Endothelial cell (in vitro differentiated cells): ENCODE measurements at regions not wholly inside any gene's neighbourhood (a gene's known extent, or its start where the extent isn't known, plus 50 kb on each side); places are given as distances from the start of the nearest gene placed in this dataset.

Source experiments
- DNase-seq: peaks from one replicate; pipeline ENCODE4 v3.0.0; 2021; ENCODE audit warnings: low spot score
- H3K27ac Mint-ChIP-seq: one replicate; pipeline ENCODE4 v1.8.0; 2021; ENCODE audit warnings: mixed read lengths, inconsistent platforms; ENCODE audit not compliant: unreplicated experiment
- H3K27me3 Mint-ChIP-seq: one replicate; pipeline ENCODE4 v1.8.0; 2021; ENCODE audit warnings: mild to moderate bottlenecking, moderate library complexity, mixed read lengths, inconsistent platforms; ENCODE audit not compliant: unreplicated experiment
- H3K36me3 Mint-ChIP-seq: one replicate; pipeline ENCODE4 v1.8.0; 2021; ENCODE audit warnings: mild to moderate bottlenecking, low read depth, mixed read lengths, inconsistent platforms; ENCODE audit not compliant: unreplicated experiment
- H3K4me1 Mint-ChIP-seq: one replicate; pipeline ENCODE4 v1.8.0; 2021; ENCODE audit warnings: mild to moderate bottlenecking, mixed read lengths, inconsistent platforms; ENCODE audit not compliant: unreplicated experiment
- H3K4me3 Mint-ChIP-seq: one replicate; pipeline ENCODE4 v1.8.0; 2021; ENCODE audit warnings: mild to moderate bottlenecking, mixed read lengths, inconsistent platforms; ENCODE audit not compliant: unreplicated experiment
- H3K9me3 Mint-ChIP-seq: one replicate; pipeline ENCODE4 v1.8.0; 2021; ENCODE audit warnings: mixed read lengths, inconsistent platforms; ENCODE audit not compliant: unreplicated experiment
- TF ChIP-seq, protein P1 (sequence below): fragments of 200-600 bp; sonication (generic); IDR thresholded peaks from one replicate; pipeline ENCODE4 v1.5.0; 2021; ENCODE audit warnings: antibody characterized with exemption; ENCODE audit not compliant: unreplicated experiment

DNA sequence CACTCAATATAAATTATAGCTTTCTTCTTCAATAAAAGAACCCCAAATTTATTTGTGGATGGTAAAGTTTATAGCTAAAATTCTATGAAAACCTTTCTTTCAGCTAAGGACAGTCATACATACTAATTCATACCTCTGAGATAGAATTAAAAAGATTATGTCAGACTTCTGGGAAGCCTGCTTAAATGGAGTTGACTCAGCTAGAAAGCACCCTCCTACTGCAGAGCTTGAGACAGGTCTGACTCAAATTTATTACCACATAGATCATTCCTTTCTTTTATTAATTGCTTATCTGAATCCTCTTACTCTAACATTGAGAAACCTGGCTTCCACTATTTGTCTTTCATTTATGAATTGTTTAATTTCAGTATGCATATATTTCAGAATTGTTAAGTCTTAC lies 1007.0 kb upstream of the LRFN5 start:
- no peak overlapping the region for H3K27ac Mint-ChIP-seq
- no peak for DNase-seq
- H3K4me1 Mint-ChIP-seq: no peaks in the 10 kb centered on the region

DNA sequence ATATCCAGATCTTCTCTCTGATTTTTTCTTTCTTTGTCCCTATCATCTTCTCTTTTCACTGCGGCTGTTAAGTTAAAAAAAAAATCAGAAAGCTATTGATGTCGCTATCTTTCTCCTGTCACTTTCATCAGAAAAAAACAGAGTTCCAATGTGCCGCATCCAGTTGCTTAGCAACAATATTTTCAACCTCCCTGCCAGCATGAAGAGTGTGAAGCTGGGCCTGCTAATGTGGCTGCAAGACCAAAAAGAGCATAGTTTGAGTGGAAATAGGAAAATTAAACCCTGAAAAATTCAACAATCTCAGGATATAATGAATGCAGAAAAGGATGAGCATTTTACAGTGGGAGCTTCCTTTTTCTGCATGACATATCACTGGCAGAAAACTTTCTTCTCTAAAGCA lies 1025.4 kb upstream of the LRFN5 start:
- no peaks in the 10 kb centered on the region for H3K36me3 Mint-ChIP-seq
- DNase-seq: no peak
- H3K27ac Mint-ChIP-seq: no peak overlapping the region
- TF ChIP-seq, protein P1, sequence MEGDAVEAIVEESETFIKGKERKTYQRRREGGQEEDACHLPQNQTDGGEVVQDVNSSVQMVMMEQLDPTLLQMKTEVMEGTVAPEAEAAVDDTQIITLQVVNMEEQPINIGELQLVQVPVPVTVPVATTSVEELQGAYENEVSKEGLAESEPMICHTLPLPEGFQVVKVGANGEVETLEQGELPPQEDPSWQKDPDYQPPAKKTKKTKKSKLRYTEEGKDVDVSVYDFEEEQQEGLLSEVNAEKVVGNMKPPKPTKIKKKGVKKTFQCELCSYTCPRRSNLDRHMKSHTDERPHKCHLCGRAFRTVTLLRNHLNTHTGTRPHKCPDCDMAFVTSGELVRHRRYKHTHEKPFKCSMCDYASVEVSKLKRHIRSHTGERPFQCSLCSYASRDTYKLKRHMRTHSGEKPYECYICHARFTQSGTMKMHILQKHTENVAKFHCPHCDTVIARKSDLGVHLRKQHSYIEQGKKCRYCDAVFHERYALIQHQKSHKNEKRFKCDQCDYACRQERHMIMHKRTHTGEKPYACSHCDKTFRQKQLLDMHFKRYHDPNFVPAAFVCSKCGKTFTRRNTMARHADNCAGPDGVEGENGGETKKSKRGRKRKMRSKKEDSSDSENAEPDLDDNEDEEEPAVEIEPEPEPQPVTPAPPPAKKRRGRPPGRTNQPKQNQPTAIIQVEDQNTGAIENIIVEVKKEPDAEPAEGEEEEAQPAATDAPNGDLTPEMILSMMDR: no peak
- no peaks in the 10 kb centered on the region for H3K9me3 Mint-ChIP-seq
- peaks cover 11% of the 10 kb centered on the region for H3K4me1 Mint-ChIP-seq
- H3K4me3 Mint-ChIP-seq: no peak overlapping the region
- no peaks in the 10 kb centered on the region for H3K27me3 Mint-ChIP-seq

More for the DNA sequence above, 1007.0 kb upstream of the LRFN5 start:
- Mint-ChIP-seq H3K36me3 (no peaks in the 10 kb centered on the region), H3K4me3 (no peak overlapping the region), H3K27me3 (no peaks in the 10 kb centered on the region), H3K9me3 (no peaks in the 10 kb centered on the region)
- TF ChIP-seq, protein P1: no peak

DNA sequence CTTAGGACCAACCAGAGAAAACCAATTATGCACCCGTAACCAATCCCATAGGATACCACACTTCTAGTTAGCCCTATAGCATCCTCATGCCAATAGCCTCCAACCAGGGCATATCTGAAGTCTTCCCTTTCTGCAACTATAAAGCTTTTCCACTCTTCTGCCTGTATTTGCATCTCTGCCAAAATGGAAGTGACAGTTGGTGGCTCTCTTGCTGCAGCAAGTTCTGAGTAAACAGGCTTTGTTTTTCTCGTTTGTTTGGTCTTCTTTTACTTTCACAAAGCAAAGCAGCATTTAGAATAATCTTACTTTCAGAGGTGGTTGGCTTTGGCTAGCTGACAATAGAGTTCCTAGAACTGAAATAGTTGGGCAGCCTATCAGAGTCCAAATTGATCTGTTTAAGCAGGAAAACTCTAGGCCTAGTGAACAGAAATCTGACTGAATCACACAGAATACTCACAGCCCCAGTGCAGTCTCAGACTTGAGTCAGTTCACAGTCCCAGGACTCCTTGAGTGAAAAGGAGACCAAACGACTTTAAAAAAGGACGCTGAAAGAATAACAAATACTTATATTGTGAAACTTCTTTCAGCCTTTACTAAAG lies 1029.7 kb upstream of the LRFN5 start:
- Mint-ChIP-seq H3K4me1 (peaks cover 23% of the 10 kb centered on the region), H3K9me3 (no peaks in the 10 kb centered on the region), H3K36me3 (no peaks in the 10 kb centered on the region), H3K27ac (peak overlapping the region; percentile 14), H3K27me3 (no peaks in the 10 kb centered on the region), H3K4me3 (no peak overlapping the region)
- no peak for DNase-seq
- TF ChIP-seq, protein P1: no peak

DNA sequence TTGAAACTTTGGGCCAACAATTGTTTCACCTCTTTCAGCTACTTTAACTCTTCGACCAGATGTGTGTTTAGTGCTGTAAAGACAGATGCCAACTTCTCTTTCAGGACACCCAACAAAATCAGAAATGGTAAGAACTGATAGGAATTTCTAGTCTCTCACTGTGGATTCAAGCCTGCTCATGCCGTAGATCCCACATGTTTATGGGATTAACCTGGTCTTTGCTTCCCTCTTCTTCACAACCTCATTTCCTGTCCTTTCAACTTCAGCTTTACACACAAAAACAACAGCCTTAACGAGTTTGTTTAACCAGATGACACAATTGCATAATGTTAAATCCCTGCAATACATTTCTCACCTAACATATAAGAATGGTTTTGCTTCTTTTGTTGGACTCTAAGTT lies 1031.9 kb upstream of the LRFN5 start:
- Mint-ChIP-seq H3K4me1 (peaks cover 20% of the 10 kb centered on the region), H3K4me3 (no peak overlapping the region), H3K9me3 (no peaks in the 10 kb centered on the region), H3K36me3 (no peaks in the 10 kb centered on the region), H3K27ac (no peak overlapping the region), H3K27me3 (no peaks in the 10 kb centered on the region)
- DNase-seq: no peak
- TF ChIP-seq, protein P1: no peak

GRCh38 chr14:40525314-40525713 lies 1081.4 kb upstream of the LRFN5 start:
- DNase-seq: no peak
- Mint-ChIP-seq H3K27ac (peak overlapping the region; percentile 63), H3K9me3 (no peaks in the 10 kb centered on the region), H3K4me3 (no peak overlapping the region), H3K36me3 (no peaks in the 10 kb centered on the region), H3K4me1 (peaks cover 13% of the 10 kb centered on the region), H3K27me3 (no peaks in the 10 kb centered on the region)
- TF ChIP-seq, protein P1: no peak
